CD4-positive, alpha-beta T cell treated with Interleukin-2 at 100 ng/mL for 4 hours (primary cell): ENCODE measurements at regions not wholly inside any gene's neighbourhood (a gene's known extent, or its start where the extent isn't known, plus 50 kb on each side); places are given as distances from the start of the nearest gene placed in this dataset.

Source experiments
- DNase-seq: peaks from one replicate; pipeline ENCODE4 v3.0.0-alpha.2; 2020; ENCODE audit warnings: low spot score

DNA sequence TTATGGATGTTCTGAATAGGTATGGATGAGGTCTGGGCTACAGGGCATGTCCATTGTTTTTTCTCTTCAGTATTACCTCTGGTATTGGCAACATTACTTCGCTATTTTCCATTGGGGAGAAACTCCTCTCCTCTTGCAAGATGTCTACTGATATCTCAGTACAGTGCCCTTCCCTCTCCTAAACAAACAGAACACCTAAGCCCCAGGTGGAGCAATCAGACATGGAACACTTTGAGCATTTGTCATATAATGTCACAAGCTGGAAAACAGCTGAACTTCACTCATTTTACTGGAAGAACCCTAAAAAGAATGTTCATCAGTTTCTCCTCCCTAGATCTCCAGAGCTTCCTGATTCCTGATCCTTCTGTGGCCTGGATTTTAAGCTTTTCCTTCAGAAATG lies 339.8 kb downstream of the FRK start:
- no peak for DNase-seq

DNA sequence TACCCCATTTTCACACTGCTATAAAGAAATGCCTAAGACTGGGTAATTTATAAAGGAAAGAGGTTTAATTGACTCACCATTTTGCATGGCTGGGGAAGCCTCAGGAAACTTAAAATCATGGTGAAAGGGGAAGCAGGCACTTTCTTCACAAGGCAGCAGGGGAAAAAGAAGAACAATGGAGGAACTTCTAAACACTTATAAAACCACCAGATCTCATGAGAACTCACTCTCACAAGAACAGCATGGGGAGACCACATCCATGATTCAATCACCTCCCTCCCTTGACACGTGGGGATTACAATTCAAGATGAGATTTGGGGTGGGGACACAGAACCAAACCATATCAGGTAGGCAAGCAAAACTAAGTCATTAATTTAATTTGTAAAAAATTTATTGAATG lies 343.2 kb downstream of the FRK start:
- no peak for DNase-seq

DNA sequence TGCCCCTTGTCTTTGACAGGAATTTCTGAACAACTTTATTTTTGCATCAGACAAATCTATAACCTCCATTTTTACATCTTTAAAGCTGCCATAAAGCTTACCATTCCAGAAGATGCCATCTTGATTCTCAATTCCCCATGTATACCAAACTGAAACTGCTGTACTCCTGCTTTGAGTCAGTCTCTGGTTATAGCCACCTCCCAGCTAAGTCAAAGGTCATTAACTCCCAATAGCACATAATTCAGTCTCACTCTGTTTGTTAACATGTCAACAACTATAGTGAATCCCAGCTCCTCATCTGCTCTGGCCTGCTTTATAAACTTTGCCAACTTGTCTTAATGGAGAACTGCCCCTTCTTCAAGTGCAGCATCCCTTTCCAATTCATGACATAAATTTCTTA lies 343.6 kb downstream of the FRK start:
- no peak for DNase-seq

DNA sequence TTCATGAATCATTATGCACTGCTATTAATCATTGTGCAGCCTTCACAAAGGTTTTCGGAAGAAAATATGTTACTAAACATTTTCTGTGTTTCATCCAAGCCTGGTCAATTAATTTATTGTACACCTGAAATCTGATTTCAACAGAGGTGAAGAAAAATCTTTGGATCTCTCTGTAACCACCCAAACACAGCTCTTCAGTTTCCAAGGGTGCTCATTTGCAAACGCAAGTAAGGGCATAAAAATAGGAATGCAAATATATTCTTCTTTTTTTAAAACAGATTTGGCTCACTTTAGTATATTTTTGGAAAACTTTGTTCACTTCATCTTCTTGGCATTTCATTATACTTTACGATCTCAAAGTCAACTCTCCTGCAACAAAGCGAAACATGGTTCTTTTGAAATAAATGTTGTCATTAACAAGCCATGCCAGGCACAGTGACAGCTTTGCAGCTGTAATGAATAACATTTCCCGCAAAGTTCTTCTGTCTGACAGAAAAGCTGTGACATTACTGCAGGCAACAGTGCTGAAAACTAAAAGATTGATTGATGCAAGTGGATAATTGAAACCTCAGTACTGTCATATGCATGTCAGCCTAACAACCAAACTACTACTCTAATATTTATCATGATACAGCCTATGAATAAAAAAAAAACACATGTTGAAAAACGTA lies 348.3 kb downstream of the FRK start:
- DNase-seq = no peak

DNA sequence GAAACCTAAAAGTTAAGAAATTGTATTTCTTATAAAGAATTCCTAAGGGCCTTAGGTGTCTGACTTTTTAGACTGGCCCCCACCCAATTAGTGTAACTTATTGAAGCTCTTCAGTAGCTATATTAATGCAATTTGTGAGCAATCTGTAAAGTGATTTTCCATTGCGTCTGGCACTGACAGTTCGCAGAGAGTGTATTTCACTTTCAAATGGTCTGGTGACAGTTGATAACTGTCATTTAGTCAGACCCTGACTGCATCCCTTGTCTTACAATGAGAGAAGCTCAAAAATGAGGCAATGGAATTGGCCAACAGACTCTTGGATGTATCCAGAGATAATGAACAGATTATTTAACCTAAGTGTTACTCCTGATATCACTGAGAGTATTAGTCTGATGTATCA lies 351.8 kb downstream of the FRK start:
- no peak for DNase-seq

DNA sequence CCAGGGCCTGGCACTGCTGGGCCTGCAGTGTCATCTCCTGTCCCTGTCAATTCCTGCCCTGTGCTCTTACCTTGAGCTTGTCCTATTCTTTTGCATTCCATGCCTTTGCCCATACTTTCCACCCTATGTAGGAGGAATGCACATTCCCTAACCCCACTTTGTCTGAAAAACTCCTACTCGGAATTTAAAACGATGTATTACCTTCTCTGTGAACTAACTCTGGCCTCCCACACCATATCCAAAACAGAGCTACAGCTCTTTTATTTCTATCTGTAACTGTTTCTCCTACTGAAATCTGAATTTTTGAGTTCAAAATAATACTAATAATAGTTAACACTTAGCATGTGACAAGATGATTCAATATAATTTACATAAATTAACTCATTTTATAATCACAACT lies 353.7 kb downstream of the FRK start:
- no peak for DNase-seq

DNA sequence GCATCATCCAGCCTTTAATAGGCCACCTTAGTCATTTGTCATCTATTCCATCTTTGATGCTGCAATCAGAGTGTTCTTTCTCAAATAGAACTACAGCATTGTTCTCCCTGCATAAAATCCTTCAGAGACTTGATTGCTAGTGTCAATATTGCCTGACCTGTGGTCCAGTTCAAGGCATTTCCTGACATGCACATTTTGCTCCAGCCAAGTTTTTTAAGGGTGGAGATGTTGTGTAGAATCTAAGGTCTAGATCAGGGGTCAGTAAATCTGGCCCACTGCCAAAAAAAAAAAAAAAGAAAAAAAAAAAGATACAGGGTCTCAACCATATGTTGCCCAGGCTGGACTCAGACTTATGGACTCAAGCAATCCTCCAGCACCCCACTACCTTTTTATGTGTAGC lies 354.4 kb downstream of the FRK start:
- no peak for DNase-seq

DNA sequence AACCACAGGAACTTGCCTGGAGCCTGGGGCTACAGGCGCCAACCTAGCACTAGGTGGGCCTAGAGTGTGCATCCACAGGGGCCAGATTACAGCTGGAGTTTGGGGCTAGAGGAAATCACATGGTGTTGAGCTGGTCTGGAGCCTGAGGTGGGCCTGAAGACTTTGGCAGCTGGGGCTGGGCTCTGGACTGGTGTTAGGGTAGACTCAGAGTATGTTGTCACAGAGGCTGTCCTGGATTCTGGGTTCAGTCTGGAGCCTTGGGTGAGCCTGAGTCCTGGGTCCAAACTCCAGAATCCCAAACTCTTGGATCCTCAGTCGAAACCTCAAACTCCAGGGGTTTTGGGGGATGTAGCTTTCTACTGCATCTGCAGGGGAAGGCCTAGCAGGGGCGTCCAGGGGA lies 356.7 kb downstream of the FRK start:
- no peak for DNase-seq

DNA sequence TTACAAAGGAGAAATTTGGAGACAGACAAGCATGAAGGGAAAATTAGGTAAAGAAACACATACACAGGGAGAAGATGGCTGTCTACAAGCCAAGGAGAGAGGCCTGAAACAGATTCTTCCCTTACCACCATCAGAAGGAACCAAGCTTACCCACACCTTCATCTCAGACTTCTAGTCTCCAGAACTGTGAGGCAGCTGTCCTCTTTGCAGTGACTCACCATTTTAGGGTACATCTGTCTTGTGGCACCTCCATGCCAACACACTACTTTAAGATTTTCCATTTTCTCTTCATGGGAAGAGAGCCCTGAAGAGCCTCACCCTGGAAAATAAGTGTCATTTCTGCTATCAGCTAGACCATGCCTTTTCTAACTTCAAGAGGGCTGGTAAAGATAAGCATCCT lies 369.3 kb downstream of the FRK start:
- no peak for DNase-seq

DNA sequence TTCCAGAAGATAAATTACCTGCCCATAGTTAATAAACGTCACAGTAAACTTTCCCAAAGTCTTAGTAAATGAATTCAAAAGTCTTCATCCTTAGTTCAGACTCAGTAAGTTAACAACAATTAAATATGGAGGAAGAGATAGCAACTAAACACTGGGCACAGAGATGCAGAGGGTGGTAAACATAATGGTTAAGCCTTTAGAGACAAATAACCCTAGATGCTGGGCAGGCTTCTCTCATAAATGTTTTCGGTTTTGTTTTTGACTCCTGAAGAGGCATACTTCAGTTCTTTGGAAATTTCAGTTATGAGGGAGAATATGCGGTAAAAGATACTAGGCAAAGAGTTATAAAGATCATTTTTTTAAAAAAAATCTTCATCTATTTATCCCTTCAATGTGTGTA lies 369.8 kb downstream of the FRK start:
- DNase-seq = no peak

DNA sequence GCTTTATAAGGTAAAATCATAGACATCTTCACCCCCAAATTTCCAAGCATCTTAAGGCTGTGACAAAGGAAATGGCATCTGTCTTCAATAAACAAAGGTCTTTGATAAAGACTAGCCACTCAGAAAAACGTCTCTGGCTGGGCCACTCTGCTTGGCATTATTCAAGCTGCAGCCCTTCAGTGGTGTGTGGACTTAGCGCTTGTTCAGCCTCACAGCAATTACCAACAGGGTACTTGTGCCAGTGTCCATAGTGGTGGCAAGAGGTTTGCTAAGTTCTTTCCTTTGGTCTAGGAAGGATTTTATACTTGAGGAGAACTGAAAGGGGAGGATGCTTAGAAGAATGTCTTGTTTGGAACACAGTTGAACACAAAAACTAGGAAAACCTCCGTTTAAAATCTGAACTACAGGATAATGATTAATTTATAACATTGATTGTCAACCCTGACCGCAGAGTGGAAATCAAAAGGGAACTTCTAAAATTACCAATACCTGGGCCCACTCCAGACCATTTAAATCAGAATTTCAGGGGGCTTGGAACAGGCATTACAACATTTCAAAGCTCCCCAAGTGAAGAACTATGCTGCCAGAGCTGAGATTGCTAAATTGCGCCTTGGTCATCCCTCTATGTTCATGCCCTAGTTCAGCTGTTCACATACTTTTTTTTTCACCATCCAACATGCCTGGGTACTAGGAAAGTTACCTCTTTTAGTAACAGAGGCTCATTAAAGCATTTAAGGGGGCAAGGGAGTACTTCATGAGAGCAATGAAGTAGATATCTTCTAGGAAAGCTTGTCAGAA lies 378.5 kb downstream of the FRK start:
- DNase-seq = no peak

DNA sequence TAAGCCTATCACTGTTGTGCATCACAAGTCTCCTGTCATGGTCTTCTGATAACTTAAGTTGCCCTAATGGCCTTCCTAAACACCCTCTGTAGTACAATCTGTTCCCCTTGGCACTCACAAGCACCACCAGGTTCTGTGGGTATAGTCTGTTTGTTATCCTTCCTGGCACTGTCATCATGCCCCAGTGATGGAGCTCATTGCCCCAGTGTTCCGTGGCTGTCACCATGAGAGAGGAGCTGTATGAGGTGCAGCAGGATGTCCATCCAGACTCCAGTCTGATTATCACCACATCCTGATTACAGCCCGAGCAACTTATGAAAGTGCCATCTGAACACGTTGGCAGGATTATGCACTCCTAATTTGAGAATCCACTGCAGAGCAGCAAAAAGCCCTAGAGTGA lies 380.1 kb downstream of the FRK start:
- no peak for DNase-seq

DNA sequence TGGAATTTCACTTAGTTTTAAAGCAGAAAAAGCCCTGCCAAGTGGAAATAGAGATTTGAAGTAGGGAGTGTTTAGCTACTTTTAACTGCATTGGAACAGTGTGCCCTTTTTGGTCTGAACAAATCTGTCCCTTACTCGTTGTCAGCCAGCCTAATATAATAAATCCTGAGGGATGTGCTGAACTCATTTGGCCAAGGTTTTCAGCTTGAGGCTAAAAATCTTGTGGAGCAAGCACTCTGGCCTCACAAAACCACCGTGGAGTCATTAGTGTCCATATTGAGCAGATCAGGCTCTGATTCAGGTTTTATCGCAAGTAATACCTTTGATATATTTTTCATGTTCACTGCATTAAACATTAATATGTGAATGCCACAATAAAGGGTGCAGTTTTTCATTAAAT lies 383.5 kb downstream of the FRK start:
- no peak for DNase-seq

DNA sequence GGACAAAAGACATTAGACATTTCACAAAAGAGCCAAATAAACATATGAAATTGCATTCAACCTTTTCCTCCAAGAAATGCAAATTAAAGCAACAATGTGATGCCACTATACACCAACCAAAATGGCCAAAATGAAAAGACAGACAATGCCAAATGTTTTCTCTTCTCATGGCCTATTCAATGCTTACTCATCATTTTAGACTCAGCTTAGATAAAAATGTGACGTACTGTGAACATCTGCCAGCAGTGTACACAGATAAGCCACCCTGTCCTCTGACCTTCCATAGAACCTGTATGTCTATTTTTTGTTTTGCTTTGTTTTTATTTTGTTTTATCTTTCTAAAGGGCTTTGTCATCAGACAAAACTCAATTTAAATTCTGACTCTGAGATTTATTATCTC lies 385.2 kb downstream of the FRK start:
- no peak for DNase-seq

DNA sequence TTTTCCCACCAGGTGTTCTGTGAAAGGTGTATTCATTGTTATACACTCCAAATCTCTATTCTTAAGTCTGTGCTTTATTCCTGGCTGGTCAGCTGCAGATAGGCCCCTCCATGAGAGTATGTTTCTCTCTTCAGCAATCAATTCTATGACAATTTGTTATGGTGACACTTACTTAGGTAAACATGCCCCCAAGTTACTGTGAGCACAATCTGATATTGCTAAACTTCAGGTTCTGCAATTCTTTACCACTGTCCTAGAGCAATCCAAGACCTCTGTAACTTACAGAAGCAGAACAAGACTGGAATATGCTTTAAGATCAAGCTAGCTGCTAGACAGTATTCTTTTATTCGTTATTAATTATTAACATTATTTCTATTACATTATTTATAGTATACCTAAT lies 391.9 kb downstream of the FRK start:
- DNase-seq = no peak

DNA sequence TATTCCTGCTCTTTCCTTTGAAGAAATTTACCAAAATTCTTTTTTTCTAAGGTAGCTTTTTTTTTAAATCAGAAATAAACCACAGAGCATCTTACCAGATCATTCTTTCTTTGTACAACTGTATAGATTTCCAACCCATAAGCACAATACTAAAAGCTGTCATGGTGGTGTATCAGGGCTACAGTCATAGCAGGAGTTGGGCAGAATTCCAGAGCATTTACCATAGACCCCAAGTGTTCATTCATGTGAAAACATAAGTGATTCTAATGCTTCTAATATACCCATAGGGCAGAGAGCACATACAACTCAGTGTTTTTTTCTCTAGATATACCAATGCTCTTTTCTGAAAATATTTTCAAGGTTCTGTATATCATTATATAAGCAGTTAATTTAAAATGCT lies 392.5 kb downstream of the FRK start:
- DNase-seq = no peak

DNA sequence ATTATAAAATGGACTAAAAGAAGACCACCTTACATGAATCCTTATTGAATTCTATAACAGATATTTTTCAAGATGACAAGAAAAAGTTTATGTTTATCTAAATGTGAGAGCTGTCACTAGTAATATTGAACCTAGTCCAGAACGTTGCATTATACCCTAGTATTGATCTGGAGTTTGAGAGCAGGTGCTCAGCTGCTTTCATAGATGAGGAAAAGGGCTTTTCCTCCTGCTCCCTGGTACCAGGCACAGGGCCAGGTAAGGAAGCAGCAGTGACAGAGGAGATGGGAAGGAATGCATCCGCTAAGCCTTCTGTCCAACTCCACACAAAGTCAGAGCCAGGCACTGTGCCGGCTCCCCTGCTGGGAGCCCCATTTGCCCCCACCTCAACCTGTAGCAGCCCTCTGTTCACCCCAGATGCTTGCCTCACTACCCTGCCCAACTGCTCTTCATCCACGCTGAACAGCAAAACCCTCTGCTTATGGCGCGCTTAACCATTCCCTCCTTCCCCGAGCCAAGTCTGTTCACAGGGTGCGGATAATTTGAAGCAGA lies 393.1 kb downstream of the FRK start:
- no peak for DNase-seq

DNA sequence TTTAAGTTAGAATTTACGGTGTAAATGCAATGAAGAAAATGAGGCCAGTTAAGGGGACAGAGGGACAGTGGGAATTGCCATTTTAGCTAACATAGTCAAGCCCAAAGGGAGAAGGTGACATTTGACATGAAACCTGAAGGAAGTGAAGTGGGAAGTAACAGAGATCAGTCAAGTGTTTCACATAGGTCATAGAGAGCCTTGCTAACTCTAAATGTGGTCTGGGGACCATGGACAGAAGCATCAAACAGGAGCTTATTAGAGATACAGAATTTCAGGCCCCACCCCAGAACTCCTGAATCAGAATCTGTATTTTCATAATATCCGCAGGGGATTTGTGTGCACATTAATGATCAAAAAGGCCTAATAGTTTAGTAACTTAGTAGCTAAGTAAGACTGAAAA lies 393.7 kb downstream of the FRK start:
- no peak for DNase-seq

DNA sequence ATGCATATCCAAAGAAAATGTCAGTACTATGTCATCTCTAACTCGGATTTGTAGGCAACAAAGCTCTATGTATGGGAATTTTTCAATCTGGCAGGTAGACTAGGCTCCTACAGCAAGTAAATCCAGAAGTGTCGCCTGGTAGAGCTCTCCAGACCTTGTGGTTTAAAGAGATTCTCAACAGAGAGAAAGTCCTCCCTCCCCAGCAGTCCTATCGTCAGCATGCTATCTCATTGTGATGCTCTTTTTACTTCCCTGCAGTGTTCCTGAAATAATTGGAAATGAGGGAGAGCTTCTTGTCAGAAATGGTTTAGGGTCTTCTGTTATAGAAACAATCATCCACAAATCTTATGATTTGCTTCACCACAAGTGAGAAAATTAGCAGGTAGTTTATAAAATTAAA lies 395.4 kb downstream of the FRK start:
- no peak for DNase-seq

DNA sequence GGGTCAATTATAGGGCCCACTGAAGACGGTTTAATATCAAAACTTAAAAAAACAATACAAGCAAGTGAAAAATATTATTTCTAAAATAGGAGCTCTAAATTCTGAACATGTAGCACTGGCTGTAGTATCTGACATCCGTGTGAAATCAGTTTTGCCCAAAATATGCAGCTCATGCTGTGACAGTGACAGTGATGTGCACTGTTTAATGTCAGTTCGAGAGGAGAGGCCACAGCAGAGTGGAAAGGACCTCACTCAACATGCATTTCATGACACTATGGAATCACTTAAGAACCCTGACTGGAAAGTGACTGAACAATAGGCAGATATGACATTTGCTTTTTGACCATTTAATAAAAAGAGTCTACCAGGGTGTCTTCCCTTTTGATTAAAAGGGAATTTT lies 397.0 kb downstream of the FRK start:
- DNase-seq = no peak

DNA sequence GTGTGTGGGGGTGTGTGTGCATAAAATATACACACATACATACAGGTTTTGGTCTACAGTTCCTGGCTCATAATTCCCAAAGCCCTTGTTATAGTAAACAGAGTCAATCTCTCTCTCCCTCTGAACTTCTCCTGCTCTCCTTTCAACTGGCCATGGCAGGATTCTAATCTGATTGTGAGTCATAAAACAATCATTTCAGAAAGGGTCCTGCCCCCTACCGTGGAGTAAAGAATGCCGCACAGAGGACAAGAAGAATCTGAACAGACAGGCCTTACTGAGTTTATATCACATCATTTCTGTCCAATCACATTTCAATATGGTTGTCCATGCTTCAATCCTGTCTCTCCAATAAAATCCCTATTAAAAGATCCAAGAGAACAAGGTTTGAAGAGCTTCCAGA lies 416.9 kb downstream of the FRK start:
- DNase-seq = no peak

DNA sequence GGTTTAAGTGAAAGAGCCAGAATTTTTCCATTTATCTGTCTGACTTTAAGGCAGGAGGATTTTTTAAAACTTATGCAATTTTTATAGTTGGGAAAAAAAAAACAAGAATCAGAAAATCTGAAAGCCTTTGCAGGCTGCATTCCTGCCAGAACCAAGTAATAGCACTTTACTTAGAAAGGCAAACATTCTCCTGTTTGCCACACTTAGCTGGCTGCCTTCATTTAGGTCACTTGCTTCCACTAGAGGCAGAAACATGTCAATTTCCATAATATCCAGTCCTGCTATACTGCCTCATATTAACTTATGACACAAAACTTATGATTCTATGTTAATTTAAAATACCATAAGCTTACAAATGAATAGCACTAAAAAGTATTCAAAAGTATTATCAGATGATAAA lies 425.8 kb downstream of the FRK start:
- DNase-seq = no peak

DNA sequence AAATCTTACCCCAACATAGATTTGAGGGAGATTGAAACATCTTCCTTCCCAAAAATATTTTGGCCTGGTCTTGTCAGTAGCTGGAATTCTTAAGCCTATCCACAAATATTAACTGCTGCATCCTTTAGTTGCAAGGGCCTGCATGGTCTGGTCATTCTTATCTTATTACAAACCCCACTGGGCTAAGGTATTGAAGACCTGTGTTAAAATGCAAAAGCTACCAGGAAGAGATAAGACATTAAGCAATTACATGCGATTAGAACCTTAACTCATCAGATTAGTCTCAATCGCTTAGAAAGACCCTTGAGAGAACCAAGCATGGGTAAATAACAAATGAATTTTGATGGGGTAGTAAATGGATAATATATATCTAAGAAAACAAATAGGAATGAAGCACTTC lies 426.6 kb downstream of the FRK start:
- no peak for DNase-seq

DNA sequence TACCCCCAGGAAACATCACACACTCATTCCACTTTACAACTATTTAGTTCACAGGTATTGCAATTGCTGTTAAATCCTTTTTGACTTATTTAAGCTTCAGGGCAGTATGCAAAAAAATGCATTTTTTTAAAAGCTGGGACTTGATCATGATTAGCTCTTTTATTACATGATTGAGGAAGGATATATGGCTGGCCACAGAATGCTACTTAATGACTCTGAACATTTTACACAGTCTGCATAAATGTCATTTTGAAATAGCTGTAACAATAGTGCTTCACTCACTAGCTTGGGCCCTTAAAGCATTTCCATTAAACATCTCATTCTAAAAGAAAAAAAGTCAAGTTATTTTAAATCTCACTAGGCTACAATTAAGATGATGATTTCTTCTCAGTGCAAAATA lies 429.7 kb downstream of the FRK start:
- DNase-seq = no peak
